A549 (cell line): ENCODE measurements at regions not wholly inside any gene's neighbourhood (a gene's known extent, or its start where the extent isn't known, plus 50 kb on each side); places are given as distances from the start of the nearest gene placed in this dataset.

Experiments used
- ATAC-seq, 2 experiments: fragments of 200-7000 bp in 1 of 2; fragments of >200 bp in 1 of 2; cut with Nextera tagmentation in 1 of 2; cut with Tn5 transposase in 1 of 2; 3 replicates each; pipeline versions ENCODE4 v1.8.0 to v1.9.1; 2018 to 2020; ENCODE audit warnings: mild to moderate bottlenecking in 1 of 2, moderate library complexity in 1 of 2
- CTCF ChIA-PET: fragments of 300-600 bp; sonication (Branson Sonifier 250); formaldehyde crosslinking; extraction: SDS; loops from one replicate; lab custom pipeline; 2021; ENCODE audit warnings: antibody characterized with exemption, inconsistent platforms; lab: Yijun Ruan, JAX
- POLR2A ChIA-PET: fragments of 350-600 bp; formaldehyde crosslinking; extraction: SDS; loops from one replicate; lab custom pipeline; 2021; ENCODE audit warnings: antibody characterized with exemption, inconsistent platforms; lab: Yijun Ruan, JAX
- DNase-seq, 2 experiments: peaks; one replicate each; pipeline versions ENCODE4 v3.0.0 to v3.0.0-alpha.2; 2011 to 2016; ENCODE audit warnings: low read depth in 1 of 2, low spot score in 1 of 2
- FAIRE-seq: peaks from 2 replicates; lab custom pipeline; 2011; peaks lifted over from hg19 to GRCh38; lab: Jason Lieb, UNC
- H3K27ac ChIP-seq, 2 experiments: fragments of >200 bp; sonication (Bioruptor Twin); formaldehyde crosslinking; 3 replicates each; pipeline ENCODE4 v1.5.1; 2016 to 2017
- H3K4me1 ChIP-seq: fragments of >200 bp; sonication (Bioruptor Twin); formaldehyde crosslinking; 3 replicates; pipeline ENCODE4 v1.6.1; 2016
- H3K4me2 ChIP-seq: fragments of >200 bp; sonication (Bioruptor Twin); formaldehyde crosslinking; 3 replicates; pipeline ENCODE4 v1.6.1; 2016
- H3K4me3 ChIP-seq: fragments of >200 bp; sonication (Bioruptor Twin); formaldehyde crosslinking; 3 replicates; pipeline ENCODE4 v1.5.1; 2016
- H3K9me3 ChIP-seq: fragments of >200 bp; sonication (Bioruptor Twin); formaldehyde crosslinking; 3 replicates; pipeline ENCODE4 v1.6.1; 2016
- CBX2 ChIP-seq: fragments of 200-600 bp; sonication (generic); IDR thresholded peaks from 2 replicates; pipeline ENCODE4 v1.6.1; 2016; ENCODE audit warnings: low read depth, mild to moderate bottlenecking, borderline replicate concordance
- CBX8 ChIP-seq: fragments of 200-600 bp; sonication (generic); IDR thresholded peaks from 2 replicates; pipeline ENCODE4 v1.6.1; 2016
- E2F6 ChIP-seq: IDR thresholded peaks from 2 replicates; pipeline ENCODE4 v1.6.1; 2012; ENCODE audit warnings: low read depth, borderline replicate concordance
- EHMT2 ChIP-seq: fragments of 200-600 bp; sonication (generic); IDR thresholded peaks from 2 replicates; pipeline ENCODE4 v1.6.1; 2016; ENCODE audit warnings: antibody characterized with exemption, low read depth, mild to moderate bottlenecking, moderate library complexity
- FOSL2 ChIP-seq, 2 experiments: fragments of 450-650 bp in 1 of 2; fragments of >200 bp in 1 of 2; sonication (Bioruptor Twin) in 1 of 2; formaldehyde crosslinking; IDR thresholded peaks; 2 replicates each; pipeline versions ENCODE4 v1.5.0 to v1.6.1; 2016 to 2020; ENCODE audit warnings: mild to moderate bottlenecking in 1 of 2, moderate library complexity in 1 of 2
- FOXS1 ChIP-seq: fragments of 250-450 bp; sonication (Bioruptor Pico); IDR thresholded peaks from 2 replicates; pipeline ENCODE4 v1.5.0; 2020; ENCODE audit warnings: mild to moderate bottlenecking, moderate library complexity
- HEYL ChIP-seq: fragments of 250-450 bp; sonication (Bioruptor Pico); IDR thresholded peaks from 2 replicates; pipeline ENCODE4 v1.8.0; 2021; ENCODE audit warnings: mild to moderate bottlenecking, moderate library complexity
- HOXB5 ChIP-seq: fragments of 250-450 bp; sonication (Bioruptor Pico); IDR thresholded peaks from 2 replicates; pipeline ENCODE4 v1.5.0; 2020; ENCODE audit warnings: mild to moderate bottlenecking, moderate library complexity
- JUNB ChIP-seq: fragments of >200 bp; sonication (Bioruptor Twin); formaldehyde crosslinking; IDR thresholded peaks from 2 replicates; pipeline ENCODE4 v1.6.1; 2016
- MYC ChIP-seq: IDR thresholded peaks from 2 replicates; pipeline ENCODE4 v1.6.1; 2012; ENCODE audit warnings: mild to moderate bottlenecking, inconsistent platforms, low read length, improper control_type of control experiment, borderline replicate concordance
- NFE2L2 ChIP-seq: fragments of 150-350 bp; conservative IDR thresholded peaks from 2 replicates; pipeline ENCODE4 v1.6.1; 2014; ENCODE audit warnings: low read length
- NPAS2 ChIP-seq: fragments of 250-450 bp; sonication (Bioruptor Pico); IDR thresholded peaks from 2 replicates; pipeline ENCODE4 v1.8.0; 2022; ENCODE audit warnings: mild to moderate bottlenecking, moderate library complexity, borderline replicate concordance
- NR3C1 ChIP-seq: fragments of >200 bp; sonication (Bioruptor Twin); formaldehyde crosslinking; IDR thresholded peaks from 3 replicates; pipeline ENCODE4 v1.6.1; 2017
- POLR2A ChIP-seq: IDR thresholded peaks from 2 replicates; pipeline ENCODE4 v1.6.1; 2012; ENCODE audit warnings: mild to moderate bottlenecking, low read length
- POLR2AphosphoS2 ChIP-seq: conservative IDR thresholded peaks from 2 replicates; pipeline ENCODE4 v1.6.1; 2012; ENCODE audit warnings: low read length, improper control_type of control experiment, inconsistent platforms
- RARB ChIP-seq: fragments of 250-450 bp; sonication (Bioruptor Pico); IDR thresholded peaks from 2 replicates; pipeline ENCODE4 v1.8.0; 2021; ENCODE audit warnings: mild to moderate bottlenecking, moderate library complexity
- RCOR1 ChIP-seq: fragments of 150-350 bp; IDR thresholded peaks from 2 replicates; pipeline ENCODE4 v1.6.1; 2014; ENCODE audit warnings: antibody characterized with exemption, low read length, low read depth
- RFX5 ChIP-seq: fragments of 450-650 bp; IDR thresholded peaks from 2 replicates; pipeline ENCODE4 v1.7.1; 2014; ENCODE audit warnings: antibody characterized with exemption, mild to moderate bottlenecking, moderate library complexity
- SMC3 ChIP-seq: fragments of >200 bp; sonication (Bioruptor Twin); formaldehyde crosslinking; IDR thresholded peaks from 3 replicates; pipeline ENCODE4 v1.6.1; 2018; ENCODE audit warnings: inconsistent platforms
- USF2 ChIP-seq: fragments of 450-650 bp; IDR thresholded peaks from 2 replicates; pipeline ENCODE4 v1.6.1; 2014; ENCODE audit warnings: antibody characterized with exemption
- ZC3H11A ChIP-seq: fragments of 450-650 bp; IDR thresholded peaks from 2 replicates; pipeline ENCODE4 v1.6.1; 2014; ENCODE audit warnings: antibody characterized with exemption, mild to moderate bottlenecking
- ZNF302 ChIP-seq: fragments of 250-450 bp; sonication (Bioruptor Pico); IDR thresholded peaks from 2 replicates; pipeline ENCODE4 v1.9.0; 2021; ENCODE audit warnings: inconsistent platforms, mild to moderate bottlenecking, moderate library complexity
- WGBS: methylation state at CpG from one replicate; pipeline ENCODE4 v1.1.6; 2017; ENCODE audit errors: missing lambda C conversion rate; 5-methylcytosine and 5-hydroxymethylcytosine counted together
- TF ChIP-seq, protein P1 (sequence below): IDR thresholded peaks from 2 replicates; pipeline ENCODE4 v1.6.1; 2012
- TF ChIP-seq, protein P2 (sequence below): fragments of >200 bp; sonication (Bioruptor Twin); formaldehyde crosslinking; IDR thresholded peaks from 3 replicates; pipeline ENCODE4 v1.6.1; 2016

GRCh38 chr2:65549257-65549627 is 116.8 kb upstream of the SPRED2 start:
- ATAC-seq (no peak), FAIRE-seq (no peak), DNase-seq (no peak)
- Histone ChIP-seq H3K4me1 (peaks cover 7% of the 10 kb centered on the region; the same call in 1 of the 3 replicates), H3K9me3 (no peaks in the 10 kb centered on the region), H3K27ac (no peak overlapping the region), H3K4me2 (no peak overlapping the region), H3K4me3 (no peak overlapping the region)
- TF ChIP-seq JUNB = no peak
- no peak for TF ChIP-seq POLR2A
- TF ChIP-seq CBX2 = no peak
- TF ChIP-seq HEYL (CRISPR knock-in tag) = no peak
- TF ChIP-seq, protein P1, sequence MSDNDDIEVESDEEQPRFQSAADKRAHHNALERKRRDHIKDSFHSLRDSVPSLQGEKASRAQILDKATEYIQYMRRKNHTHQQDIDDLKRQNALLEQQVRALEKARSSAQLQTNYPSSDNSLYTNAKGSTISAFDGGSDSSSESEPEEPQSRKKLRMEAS = no peak
- TF ChIP-seq E2F6 = no peak
- no peak for TF ChIP-seq ZC3H11A
- WGBS = 98% methylated on average over 3 of the region's 3 CpGs
- ChIA-PET POLR2A (no interaction called here), CTCF (interaction anchor here (1.2 to 3.6 kb wide), 3 partner anchors 13 to 285 kb away, joined by 3 to 17 read pairs (median 10); no protein-coding TSS in a partner anchor)

DNA sequence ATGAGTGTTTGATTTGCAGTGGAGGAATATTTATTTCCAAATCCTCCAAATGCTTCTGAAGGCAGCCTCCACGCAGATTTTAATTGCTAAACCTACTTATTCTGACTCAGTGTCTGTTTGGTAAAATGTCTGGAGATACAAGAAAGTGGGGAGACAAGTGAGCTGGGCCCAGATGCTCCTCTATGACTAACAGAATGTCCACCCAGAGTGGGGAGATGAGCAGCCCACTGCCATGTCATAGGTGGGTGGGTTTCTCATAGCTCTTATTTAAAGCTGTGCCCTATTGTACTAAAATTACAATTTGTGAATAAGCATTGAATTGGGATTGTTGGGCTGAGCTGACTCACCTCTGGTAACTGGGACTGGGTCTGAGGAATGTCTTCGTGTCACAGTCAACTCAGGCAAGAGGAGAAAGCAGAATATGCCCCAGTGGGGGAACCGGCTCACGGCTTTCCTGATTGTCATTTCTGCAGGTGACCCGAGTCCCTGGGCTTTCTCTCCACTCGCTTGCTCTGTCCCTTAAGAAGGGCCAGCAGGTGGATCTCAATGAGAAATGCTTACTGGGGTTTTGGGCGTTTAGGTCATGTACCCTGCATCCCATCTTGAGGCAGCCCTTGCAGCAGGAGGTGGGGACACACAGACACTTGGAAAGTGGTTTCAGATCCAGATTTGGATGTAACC is 116.3 kb upstream of the SPRED2 start:
- no peaks in the 10 kb centered on the region for H3K9me3 ChIP-seq
- H3K4me1 ChIP-seq = peaks cover 7% of the 10 kb centered on the region; the same call in 1 of the 3 replicates
- 80% methylated on average over 7 of the region's 7 CpGs for WGBS
- POLR2A ChIA-PET = no interaction called here
- no peak overlapping the region for H3K4me3 ChIP-seq
- DNase-seq = no peak
- CTCF ChIA-PET = interaction anchor here (0.9 to 3.6 kb wide), 7 partner anchors 10 to 284 kb away, joined by 3 to 17 read pairs (median 4); no protein-coding TSS in a partner anchor
- no peak overlapping the region for H3K4me2 ChIP-seq
- no peak for ATAC-seq
- FAIRE-seq = no peak
- TF ChIP-seq E2F6 = no peak
- TF ChIP-seq ZNF302 (CRISPR knock-in tag) = no peak
- TF ChIP-seq NR3C1 = no peak
- TF ChIP-seq RARB = no peak
- no peak for TF ChIP-seq NPAS2 (CRISPR knock-in tag)
- no peak for TF ChIP-seq RCOR1
- no peak for TF ChIP-seq HOXB5 (CRISPR knock-in tag)
- TF ChIP-seq EHMT2 = no peak
- TF ChIP-seq FOXS1 (CRISPR knock-in tag) = no peak
- TF ChIP-seq, all 56 proteins: peak for 0
- H3K27ac ChIP-seq = no peak overlapping the region

DNA sequence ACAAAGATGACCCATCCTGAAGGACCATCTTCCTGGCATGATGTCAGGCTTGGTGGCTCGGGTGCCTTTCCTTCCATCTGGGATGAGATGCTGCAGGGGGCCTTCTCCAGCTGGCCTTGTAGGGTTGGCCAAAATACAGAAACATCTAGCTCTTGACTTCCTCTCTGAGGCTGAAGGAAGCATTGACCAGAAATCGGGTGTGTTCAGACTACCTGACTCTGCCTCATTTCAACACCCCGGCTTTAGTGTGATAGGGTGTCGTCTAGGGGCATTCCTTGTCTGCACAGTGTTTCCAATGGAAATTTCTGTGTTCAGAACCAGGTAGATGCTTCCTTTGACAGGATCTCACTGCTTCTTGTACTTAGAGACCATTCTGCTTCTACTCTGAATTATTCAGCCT is 115.7 kb upstream of the SPRED2 start:
- POLR2A ChIA-PET = no interaction called here
- WGBS = 78% methylated on average over 4 of the region's 4 CpGs
- CTCF ChIA-PET = interaction anchor here (0.6 to 3.6 kb wide), 8 partner anchors 8 to 284 kb away, joined by 3 to 17 read pairs (median 4); no protein-coding TSS in a partner anchor

More for the DNA sequence above, 115.7 kb upstream of the SPRED2 start:
- Histone ChIP-seq H3K4me3 (no peak overlapping the region), H3K4me2 (no peak overlapping the region), H3K4me1 (peaks cover 7% of the 10 kb centered on the region; the same call in 1 of the 3 replicates), H3K9me3 (no peaks in the 10 kb centered on the region), H3K27ac (no peak overlapping the region)
- TF ChIP-seq SMC3 (no peak), FOXS1 (CRISPR knock-in tag) (no peak), POLR2AphosphoS2 (no peak), FOSL2 (IDR thresholded peaks at IDR 0.05) (no peak), FOSL2 (CRISPR knock-in tag; IDR thresholded peaks at IDR 0.05) (no peak), USF2 (no peak), RFX5 (no peak), JUNB (no peak), MYC (no peak), ZNF302 (CRISPR knock-in tag) (no peak), NFE2L2 (no peak), CBX8 (no peak)
- TF ChIP-seq, protein P2, sequence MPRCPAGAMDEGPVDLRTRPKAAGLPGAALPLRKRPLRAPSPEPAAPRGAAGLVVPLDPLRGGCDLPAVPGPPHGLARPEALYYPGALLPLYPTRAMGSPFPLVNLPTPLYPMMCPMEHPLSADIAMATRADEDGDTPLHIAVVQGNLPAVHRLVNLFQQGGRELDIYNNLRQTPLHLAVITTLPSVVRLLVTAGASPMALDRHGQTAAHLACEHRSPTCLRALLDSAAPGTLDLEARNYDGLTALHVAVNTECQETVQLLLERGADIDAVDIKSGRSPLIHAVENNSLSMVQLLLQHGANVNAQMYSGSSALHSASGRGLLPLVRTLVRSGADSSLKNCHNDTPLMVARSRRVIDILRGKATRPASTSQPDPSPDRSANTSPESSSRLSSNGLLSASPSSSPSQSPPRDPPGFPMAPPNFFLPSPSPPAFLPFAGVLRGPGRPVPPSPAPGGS = no peak
- TF ChIP-seq, protein P1 = no peak
- ATAC-seq (no peak), FAIRE-seq (no peak), DNase-seq (no peak)
